Right lung (tissue), 2 donors: ENCODE measurements at regions not wholly inside any gene's neighbourhood (a gene's known extent, or its start where the extent isn't known, plus 50 kb on each side); places are given as distances from the start of the nearest gene placed in this dataset.

ENCODE experiments used
- DNase-seq, 2 donors: peaks; one replicate each; pipeline ENCODE4 v3.0.0-alpha.2; 2013

GRCh38 chr3:22593638-22594037, 609.5 kb upstream of the UBE2E2 start:
- DNase-seq, result no peak

DNA sequence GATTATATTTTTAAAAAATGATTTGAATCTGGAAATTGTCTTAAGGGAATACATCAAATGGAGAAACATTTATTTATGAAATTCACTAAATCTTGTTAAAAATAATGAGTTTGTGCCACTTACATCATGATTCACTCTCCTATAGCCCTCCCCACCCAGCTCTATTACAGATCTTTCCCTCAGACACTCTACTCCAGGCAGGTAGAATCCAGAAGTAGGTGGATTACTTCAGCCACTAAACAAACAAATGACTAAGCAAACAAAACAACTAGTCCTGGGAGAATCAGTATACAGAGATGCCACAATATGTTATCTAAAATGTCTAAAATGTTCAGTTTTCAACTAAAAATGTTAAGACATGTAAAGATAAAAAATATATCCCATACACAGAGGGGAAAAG, 608.1 kb upstream of the UBE2E2 start:
- DNase-seq, result no peak

DNA sequence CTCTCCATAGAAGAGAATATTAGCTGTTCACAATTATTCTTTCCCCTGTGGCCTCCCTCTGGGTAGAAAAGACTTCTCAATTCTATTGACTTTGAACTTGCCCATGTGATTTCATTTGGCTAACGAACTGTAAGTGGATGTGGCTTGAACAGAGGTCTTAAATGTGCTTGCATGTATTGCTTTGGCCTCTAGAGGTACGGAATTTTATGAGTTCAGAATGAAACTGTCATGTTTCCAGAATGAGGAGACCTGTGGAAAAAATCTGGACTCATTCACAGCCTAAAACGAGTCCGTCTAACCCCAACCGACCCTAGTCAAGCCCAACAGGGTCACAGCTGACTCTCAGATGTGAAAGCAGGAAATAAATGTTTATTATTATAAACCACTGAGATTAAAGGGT, 596.7 kb upstream of the UBE2E2 start:
- DNase-seq, result no peak

DNA sequence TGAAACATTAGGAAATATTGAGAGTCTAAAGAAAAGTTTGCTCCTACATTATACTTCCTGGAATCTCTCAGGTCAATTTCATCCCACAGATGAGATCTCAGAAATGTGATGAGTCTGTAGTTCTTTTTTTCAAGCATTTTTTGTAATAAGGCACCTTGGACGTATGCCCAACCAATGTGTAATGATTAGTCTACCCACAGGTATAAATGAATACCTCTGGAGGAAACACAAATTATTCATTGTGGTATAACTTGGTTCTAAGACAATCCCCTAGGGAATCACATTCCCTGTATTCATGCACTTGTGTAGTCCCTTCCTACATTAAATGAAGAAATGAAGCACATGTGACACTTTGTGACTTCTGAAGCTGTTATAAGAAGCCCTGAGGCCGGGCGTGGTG, 596.2 kb upstream of the UBE2E2 start:
- DNase-seq, result no peak

GRCh38 chr3:22608093-22608492, 595.0 kb upstream of the UBE2E2 start:
- DNase-seq, result no peak

DNA sequence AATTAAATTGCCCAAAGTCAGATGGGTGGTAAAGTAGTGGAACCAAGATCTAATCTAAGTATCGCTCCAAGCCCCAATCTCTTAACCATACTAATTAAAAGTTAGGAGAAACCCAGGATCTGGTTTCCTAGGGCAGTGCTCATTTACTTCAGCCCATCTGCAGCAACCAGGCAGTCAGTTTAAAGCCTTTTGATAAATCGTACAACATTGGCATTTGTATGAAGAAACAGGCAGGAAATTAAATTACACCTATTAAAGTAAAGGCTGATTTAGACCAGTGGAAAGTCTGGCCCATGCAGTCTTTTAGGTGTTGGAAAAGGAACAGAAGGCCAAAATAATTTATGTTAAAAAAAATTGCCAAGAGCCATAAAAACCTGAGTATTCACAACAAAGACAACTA, 594.4 kb upstream of the UBE2E2 start:
- no peak for DNase-seq

DNA sequence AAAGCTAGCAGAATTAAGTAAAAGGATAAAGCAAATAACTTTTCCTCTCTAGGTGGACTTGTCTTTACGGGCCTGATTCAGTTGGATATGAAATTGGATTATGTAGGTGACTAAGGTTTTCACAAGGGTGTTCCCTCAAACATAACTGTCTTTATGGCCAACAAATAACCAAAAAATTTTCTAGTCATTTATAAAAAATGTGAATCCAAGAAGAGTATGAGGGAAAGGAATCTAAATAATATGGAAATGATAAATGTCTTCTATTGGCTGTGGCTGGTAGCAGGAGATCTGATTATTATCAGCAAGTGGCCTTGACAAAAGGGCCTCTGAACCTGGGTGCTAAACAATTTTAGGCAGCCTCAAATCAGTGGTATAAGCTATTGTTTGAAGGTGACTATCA, 594.0 kb upstream of the UBE2E2 start:
- DNase-seq, result no peak

DNA sequence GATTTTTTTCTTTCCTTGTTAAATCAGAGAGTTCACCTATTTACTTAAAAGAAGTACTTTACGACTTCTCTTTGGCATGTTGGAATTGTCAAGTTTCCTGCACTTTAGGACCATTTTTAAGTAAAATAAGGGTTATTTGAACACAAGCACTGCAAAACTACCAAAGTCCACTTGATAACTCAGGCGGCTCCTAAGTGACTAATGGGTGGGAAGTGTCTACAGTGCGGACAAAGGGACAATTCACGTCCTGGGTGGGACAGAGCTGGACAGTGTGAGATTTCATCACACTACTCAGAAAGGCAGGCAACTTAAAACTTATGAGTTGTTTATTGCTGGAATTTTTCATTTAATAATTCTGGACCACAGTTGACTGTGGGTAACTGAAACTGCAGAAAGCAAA, 590.2 kb upstream of the UBE2E2 start:
- no peak for DNase-seq

DNA sequence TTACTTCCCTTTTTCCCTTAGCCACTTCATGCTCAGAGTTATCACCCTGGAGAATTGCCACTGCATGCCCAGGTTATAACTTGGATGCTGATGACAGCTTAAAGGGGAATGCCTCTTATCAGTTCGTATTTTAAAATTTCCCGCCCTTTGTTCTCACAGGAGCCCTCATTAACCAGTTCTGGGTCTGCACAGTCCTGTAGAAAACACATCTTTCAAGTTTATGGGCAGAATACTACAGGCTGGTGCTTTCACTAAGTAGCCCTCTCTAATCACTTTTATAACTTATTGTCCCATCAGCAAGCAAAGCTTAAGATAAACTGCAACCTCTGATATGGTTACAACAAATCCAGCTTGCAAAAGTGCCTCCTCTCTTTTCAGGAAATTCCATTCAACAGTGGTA, 587.3 kb upstream of the UBE2E2 start:
- DNase-seq, result no peak

GRCh38 chr3:22617372-22617771, 585.8 kb upstream of the UBE2E2 start:
- DNase-seq, result no peak

- no peak for DNase-seq
Observed at GRCh38 chr3:22620498-22620897, 582.6 kb upstream of the UBE2E2 start.

DNA sequence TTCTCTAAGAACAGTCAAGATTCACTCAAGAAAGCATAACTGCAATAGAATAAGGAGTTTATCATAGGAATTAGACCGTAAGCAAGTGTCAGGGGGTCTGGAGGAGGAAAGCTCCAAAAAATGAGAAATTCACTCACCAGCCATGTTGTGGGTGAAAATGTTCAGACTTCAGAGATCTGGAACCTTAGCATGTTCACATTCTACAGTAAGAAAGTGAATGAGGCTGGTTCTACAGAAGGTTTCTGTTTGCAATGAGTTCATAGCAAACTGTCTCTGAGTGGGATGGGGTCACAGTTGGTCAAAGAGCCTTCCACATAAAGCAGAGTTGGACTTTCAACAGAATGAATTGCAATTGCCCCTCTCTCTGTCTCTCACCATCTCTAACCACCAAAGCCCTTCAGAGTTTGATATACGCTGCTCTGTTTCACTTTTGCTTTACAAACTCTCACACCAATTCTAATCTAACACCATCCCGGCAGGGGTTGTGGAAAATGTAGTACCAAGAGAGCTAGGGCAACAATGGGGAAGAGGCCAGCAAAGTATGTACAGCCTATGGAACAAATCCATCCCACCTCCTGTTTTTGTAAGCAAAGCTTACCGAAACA, 581.8 kb upstream of the UBE2E2 start:
- DNase-seq, result no peak

GRCh38 chr3:22627993-22628499, 575.1 kb upstream of the UBE2E2 start:
- no peak for DNase-seq

GRCh38 chr3:22632536-22632935, 570.6 kb upstream of the UBE2E2 start:
- no peak for DNase-seq

- no peak for DNase-seq
Observed at GRCh38 chr3:22634433-22634832, 568.7 kb upstream of the UBE2E2 start.

- DNase-seq, result peak; percentile 58 to 65
Observed at GRCh38 chr3:22659651-22660475, 543.3 kb upstream of the UBE2E2 start.

DNA sequence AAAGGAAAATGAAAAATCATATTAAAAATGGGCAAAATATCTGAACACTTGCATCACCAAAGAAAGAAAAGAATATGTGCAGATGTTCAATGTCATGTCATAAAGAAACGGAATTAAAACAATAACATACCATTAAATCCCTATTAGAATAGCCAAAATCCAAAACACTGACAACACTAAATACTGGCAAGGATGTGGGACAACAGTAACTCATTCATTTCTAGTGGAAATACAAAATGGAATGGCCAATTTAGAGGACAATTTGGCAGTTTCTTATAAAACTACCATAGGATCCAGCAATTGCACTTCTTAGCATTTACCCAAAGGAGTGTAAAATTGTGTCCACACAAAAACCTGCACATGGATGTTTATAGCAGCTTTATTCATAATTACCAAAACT, 542.5 kb upstream of the UBE2E2 start:
- peak; percentile 60 to 62 for DNase-seq

DNA sequence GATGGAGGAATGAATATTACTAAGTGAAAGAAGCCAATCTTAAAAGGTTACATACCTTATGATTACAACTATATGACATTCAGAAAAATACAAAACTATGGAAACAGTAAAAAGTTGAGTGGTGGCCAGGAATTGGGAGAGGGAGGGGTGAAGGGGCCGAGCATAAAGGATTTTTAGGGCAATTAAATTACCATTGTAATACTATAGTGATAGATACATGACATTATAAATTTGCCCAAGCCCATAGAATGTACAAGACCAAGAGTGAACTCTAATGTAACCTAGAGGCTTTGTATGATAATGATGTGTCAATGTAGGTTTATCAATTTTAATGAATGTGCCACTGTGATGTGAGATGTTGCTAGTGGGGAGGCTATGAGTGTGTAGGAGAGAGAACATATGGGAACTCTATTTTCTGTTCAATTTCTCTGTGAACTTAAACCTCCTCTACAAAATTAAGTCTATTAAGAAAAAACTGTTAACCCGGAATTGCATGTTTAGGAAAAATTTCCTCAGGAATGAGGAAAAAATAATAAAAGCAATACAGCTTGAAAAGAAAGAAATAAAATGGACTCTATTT, 541.9 kb upstream of the UBE2E2 start:
- peak; percentile 59 to 71 for DNase-seq

DNA sequence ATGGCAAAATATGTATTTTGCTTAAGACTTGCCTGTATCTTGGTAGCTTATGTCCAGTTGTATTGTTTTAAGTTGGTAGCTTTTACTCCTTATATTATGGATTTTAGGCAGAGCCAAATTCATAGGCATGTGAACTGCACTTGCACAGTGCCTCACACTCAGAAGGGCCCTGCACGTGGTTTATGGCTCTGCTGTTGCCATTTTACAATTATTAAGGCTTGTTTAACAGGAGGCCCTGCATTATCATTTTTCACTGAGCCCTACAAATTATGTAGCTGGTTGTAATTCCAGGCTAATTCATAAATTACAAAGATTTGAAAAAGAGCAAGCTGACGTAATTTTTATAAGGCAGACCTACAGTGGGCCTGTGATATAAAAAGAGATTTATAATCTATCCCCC, 537.6 kb upstream of the UBE2E2 start:
- no peak for DNase-seq

DNA sequence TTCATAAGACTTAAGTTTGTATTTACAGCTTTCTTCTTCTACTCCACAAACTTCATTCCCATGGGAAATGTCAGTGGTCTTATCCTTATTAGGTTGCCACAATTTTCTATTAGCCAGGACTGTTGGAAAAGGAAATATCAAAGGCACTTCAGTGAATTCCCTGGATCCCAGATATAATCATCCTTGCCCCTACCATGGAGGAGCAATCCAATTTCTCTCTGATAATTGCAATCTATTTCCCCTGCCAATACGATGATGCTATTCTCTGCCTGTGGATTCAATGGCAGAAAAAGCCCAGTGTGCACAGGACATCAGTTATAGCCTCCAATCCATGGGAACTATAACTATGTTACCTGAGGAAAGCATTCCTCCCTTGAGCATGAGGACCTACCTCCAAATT, 536.4 kb upstream of the UBE2E2 start:
- DNase-seq, result no peak

DNA sequence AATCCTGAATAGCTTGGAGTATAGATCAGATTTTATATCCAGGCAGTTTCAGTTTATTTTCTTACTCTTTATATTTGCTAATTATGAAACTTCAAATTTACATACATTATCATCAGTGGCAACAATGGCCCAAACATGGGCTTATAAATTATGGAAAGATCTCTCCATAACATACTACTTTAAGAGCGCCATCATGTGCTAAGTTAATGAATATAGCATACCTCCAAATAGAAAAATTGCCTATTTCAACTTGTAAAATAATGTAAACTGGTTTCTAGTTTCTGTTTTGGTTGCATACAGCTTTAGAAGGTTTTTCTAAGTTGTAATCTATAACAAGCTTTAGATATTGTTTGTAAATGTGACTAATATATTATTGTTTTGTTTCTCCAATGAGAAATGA, 531.3 kb upstream of the UBE2E2 start:
- no peak for DNase-seq

DNA sequence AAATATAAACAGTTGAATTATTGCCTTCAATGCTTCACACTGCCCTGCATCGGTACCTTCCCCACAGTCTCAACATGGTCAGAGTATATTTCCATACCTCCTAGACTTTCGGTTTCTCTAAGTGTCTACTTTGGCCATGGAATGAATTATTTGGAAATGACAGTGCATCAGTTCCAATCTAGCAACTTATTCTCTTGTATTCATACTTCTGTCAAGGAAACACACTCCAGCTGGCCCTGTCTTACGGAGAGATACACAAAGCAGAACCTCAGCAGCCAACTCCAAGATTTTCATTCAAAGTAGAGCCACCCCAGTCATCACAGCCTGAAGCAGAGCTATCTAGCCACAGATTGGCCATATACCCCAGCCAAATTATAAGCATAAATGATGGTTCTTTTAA, 518.4 kb upstream of the UBE2E2 start:
- no peak for DNase-seq

GRCh38 chr3:22685597-22685996, 517.5 kb upstream of the UBE2E2 start:
- DNase-seq, result no peak
